ENCODE measurements at regions not wholly inside any gene's neighbourhood (a gene's known extent, or its start where the extent isn't known, plus 50 kb on each side); places are given as distances from the start of the nearest gene placed in this dataset.
"Not testable (repeated sequence)": the region's sequence is repeated elsewhere in the genome, so short reads cannot be mapped to it uniquely, and the experiment has no call there.

DNA sequence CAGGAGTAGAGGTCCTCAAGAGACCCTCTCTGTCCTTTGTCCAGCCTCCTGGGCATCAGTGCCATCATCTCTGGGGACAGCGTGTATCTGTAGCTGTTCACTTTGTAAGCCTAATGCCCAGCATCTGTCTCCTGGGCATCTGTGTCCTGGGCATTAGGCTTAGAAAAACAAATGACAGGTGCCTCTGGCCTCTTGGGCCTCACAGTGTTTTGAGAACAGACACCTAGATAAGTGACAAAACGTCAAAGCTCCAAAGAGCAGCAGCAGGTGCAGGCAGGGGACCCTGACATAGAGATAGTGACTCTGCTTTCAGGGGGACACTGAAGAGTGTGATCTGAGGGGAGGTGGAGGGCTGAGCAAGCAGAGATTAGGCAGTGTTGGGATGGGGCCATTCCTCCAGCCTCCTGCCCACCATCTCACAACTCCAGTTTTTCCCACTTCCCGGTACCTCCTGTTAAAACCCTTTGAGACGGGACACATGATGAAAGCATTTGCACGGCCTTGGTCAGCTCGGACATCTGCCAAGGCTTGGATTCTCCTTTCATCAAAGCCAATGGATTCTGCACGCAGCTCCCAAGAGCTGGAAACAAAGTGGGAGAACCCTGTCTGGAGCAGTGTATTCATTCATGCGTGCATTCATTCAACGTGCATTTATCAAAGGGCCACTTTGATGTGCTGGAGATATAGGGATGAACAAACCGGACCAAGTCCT, 55.5 kb upstream of the CD93 start:
- no peak overlapping the region for H3K9ac ChIP-seq (ENCODE audit: low read length)
- no peaks in the 10 kb centered on the region for H3K36me3 ChIP-seq (ENCODE audit: control insufficient read depth, insufficient read depth, low read length)
- no peak overlapping the region for H3K4me3 ChIP-seq (ENCODE audit: low read length)
- no peaks in the 10 kb centered on the region for H3K9me3 ChIP-seq (ENCODE audit: control insufficient read depth, low read length)
- no peaks in the 10 kb centered on the region for H3K27me3 ChIP-seq (ENCODE audit: control insufficient read depth, insufficient read depth, low read length)
- peaks cover 14% of the 10 kb centered on the region for H3K4me1 ChIP-seq (ENCODE audit: control insufficient read depth, insufficient read depth, low read length)

DNA sequence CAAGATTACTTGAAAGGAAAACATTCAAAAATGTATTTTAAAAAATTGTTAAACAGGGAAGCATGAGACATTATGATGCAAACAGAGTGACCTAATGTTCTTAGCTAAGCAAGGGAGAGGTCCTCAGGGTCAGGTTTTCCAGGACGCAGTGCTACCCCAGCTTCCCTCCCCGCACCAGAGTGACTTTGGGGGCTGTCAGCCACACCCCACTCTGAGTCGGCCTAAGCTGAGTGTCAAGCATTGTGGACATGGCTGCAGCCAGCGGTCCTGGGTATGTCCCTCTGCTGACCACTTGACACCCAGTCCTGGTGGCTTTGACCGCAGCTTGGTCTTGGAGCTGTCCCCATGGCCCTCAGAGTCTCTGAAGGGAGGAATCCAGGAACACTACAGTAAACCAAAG, 54.9 kb upstream of the CD93 start:
- Histone ChIP-seq H3K4me1 (ENCODE audit: control insufficient read depth, insufficient read depth, low read length) (peaks cover 14% of the 10 kb centered on the region), H3K27me3 (ENCODE audit: control insufficient read depth, insufficient read depth, low read length) (no peaks in the 10 kb centered on the region), H3K9ac (ENCODE audit: low read length) (no peak overlapping the region), H3K36me3 (ENCODE audit: control insufficient read depth, insufficient read depth, low read length) (no peaks in the 10 kb centered on the region), H3K9me3 (ENCODE audit: control insufficient read depth, low read length) (no peaks in the 10 kb centered on the region), H3K4me3 (ENCODE audit: low read length) (no peak overlapping the region)

DNA sequence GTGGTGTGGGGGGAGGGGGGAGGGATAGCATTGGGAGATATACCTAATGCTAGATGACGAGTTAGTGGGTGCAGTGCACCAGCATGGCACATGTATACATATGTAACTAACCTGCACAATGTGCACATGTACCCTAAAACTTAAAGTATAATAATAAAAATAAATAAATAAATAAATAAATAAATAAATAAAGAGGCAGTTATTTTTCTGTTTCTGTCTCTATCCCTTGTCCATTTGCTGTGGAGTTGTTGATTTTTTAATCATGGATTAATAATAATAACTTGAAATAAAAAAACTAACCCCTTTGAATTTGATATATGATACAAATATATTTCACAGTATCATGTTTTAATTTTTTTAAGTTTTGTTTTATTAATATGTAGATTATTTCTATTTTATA, 53.9 kb upstream of the CD93 start:
- H3K9ac ChIP-seq (ENCODE audit: low read length); H3K36me3 ChIP-seq (ENCODE audit: control insufficient read depth, insufficient read depth, low read length); H3K4me3 ChIP-seq (ENCODE audit: low read length); H3K27me3 ChIP-seq (ENCODE audit: control insufficient read depth, insufficient read depth, low read length); H3K9me3 ChIP-seq (ENCODE audit: control insufficient read depth, low read length): not testable (repeated sequence)
- peaks cover 14% of the 10 kb centered on the region for H3K4me1 ChIP-seq (ENCODE audit: control insufficient read depth, insufficient read depth, low read length)

DNA sequence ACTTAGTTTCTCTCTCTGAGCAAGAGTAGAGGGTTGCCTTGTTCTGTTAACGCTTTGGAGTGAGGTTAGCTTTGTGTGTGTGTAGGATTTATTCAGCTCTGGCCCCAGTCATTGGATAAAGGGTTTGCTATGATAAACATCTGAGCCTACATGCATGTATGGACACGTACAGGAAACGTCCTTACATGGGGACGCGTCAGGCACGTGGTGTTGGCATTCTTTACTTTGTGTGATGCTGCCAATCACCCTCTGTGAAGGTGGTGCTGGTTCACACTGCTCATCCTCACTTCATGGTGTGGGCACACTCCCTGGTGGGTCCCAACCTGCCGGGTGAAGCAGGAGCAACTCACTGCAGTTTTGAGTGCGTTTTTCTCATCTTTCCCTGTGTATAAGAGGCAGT, 53.4 kb upstream of the CD93 start:
- H3K4me3 ChIP-seq (ENCODE audit: low read length) = no peak overlapping the region
- no peaks in the 10 kb centered on the region for H3K36me3 ChIP-seq (ENCODE audit: control insufficient read depth, insufficient read depth, low read length)
- H3K4me1 ChIP-seq (ENCODE audit: control insufficient read depth, insufficient read depth, low read length) = peaks cover 14% of the 10 kb centered on the region
- no peaks in the 10 kb centered on the region for H3K9me3 ChIP-seq (ENCODE audit: control insufficient read depth, low read length)
- no peak overlapping the region for H3K9ac ChIP-seq (ENCODE audit: low read length)
- H3K27me3 ChIP-seq (ENCODE audit: control insufficient read depth, insufficient read depth, low read length) = no peaks in the 10 kb centered on the region

DNA sequence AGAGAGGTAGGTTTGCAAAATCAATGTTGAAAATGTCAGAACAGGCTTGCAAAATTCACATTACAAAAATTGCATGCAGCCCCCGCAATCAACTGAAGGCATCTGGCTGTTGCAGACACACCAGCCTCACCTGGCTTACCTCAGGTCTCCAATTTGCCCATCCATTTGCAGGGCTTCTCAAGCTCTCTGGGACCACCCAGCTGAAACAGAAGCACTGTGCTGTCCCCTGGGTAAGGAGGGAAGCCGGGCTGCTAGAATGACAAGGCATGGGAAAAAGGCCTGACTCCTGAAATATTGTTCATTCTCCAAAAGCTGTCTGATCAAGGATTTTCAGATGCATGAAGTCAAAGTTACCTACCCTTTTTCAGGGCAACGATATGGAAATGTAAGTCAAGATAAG, 52.6 kb upstream of the CD93 start:
- Histone ChIP-seq H3K9me3 (ENCODE audit: control insufficient read depth, low read length) (no peaks in the 10 kb centered on the region), H3K4me3 (ENCODE audit: low read length) (no peak overlapping the region), H3K27me3 (ENCODE audit: control insufficient read depth, insufficient read depth, low read length) (no peaks in the 10 kb centered on the region), H3K4me1 (ENCODE audit: control insufficient read depth, insufficient read depth, low read length) (peaks cover 14% of the 10 kb centered on the region), H3K36me3 (ENCODE audit: control insufficient read depth, insufficient read depth, low read length) (no peaks in the 10 kb centered on the region), H3K9ac (ENCODE audit: low read length) (no peak overlapping the region)

DNA sequence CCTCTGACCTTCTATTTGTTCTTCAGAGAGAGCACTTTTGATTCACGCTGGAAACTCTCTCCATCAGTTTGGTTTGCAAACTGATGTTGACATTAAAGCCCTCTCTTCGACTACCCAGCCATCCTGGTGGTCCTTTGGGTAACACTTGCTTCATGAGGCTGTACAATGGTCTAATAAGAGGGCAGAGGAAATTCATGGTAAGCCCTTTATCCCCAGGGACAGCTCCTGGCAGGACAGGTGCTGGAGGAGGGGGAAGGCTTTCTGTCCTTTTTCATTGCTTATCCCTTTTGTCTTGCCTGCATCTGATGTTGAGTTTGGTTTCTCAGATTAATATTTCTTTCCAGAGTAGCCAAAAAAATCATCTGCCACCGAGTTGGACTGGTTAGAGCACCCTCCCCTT, 52.1 kb upstream of the CD93 start:
- Histone ChIP-seq H3K27me3 (ENCODE audit: control insufficient read depth, insufficient read depth, low read length) (no peaks in the 10 kb centered on the region), H3K9ac (ENCODE audit: low read length) (no peak overlapping the region), H3K9me3 (ENCODE audit: control insufficient read depth, low read length) (no peaks in the 10 kb centered on the region), H3K36me3 (ENCODE audit: control insufficient read depth, insufficient read depth, low read length) (no peaks in the 10 kb centered on the region), H3K4me3 (ENCODE audit: low read length) (no peak overlapping the region), H3K4me1 (ENCODE audit: control insufficient read depth, insufficient read depth, low read length) (peaks cover 12% of the 10 kb centered on the region)

DNA sequence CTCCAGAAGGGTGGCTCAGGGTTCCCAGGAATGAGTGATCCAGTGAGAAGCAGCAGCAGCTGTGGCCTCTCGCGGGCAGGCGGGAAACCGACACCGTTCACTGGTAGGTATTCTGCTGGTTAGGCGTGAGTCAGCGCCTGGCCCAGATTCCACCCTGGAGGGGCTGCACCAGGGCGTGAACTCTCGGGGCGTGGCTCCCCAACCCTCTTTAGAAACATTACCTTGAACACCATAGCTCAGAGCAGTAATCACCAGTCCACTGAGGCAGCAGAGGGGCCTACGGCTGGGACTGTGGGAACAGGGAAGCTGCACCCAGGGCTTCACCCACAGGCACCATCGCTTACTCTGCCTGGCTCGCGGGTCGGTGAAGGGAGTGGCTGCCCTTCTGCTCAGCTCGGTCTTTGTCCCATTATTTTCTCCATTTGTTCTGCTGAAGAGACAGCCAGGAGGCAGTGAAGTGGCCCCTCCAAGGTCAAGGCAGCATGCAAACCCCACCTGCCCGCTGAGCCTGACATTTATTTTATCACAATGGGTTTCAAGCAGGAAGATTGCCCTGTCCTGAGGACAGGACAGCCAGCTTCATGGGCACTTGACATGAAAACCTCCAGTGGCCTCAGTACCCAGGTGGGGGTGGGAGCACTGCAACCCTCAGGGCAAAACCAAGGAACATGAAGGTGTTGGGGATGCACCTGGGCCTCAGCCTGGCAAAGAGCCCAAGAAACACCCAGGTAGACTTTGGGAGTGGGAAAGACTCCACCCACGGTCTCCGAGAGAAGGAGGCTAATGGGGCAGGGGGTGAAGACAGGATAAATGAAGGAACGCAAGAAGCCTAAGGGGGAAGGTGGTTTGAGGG, 51.0 kb upstream of the CD93 start:
- no peak overlapping the region for H3K9ac ChIP-seq (ENCODE audit: low read length)

DNA sequence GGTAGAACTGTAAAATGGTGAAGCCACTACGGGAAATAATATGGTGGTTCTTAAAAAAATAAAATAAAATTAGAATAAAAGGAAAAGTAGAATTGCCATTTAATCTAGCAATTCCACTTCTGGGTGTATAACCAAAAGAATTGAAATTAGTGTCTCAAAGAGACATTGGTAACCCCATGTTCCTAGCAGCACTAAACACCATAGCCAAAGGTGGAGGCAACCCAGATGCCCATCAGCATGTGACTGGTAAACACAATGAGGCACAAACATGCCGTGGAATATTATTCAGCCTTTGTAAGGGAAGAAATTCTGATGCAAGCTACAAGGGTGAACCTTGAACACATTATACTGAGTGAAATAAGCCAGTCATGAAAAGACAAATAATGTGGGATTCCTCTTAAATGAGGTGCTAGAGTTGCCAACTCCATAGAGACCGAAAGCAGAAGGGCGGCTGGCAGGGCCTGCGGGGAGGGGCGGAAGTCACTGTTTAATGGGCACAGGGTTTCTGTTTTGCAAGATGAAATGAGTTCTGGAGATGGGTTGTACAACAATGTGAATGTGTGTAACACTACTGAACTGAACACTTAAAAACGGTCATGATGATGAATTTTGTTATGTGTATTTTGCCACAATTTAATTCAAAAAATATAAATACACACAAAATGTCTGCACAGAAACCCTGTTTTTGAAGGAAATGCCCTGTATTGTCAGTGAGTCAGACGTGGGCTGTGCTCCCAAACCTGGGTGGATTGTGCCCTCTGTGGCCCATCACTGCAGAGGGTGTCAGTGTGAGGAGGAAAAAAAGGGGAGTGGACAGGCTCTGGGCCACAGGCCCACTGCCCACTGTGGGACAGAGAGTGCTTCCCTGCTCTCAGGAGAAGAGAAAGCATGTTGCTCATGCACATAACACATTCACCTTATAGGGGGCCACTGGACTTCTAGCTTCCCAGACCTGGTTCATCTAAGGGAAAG, 49.6 kb upstream of the CD93 start:
- no peaks in the 10 kb centered on the region for H3K4me1 ChIP-seq (ENCODE audit: control insufficient read depth, insufficient read depth, low read length)
- no peaks in the 10 kb centered on the region for H3K27me3 ChIP-seq (ENCODE audit: control insufficient read depth, insufficient read depth, low read length)
- no peak overlapping the region for H3K4me3 ChIP-seq (ENCODE audit: low read length)
- no peak overlapping the region for H3K9ac ChIP-seq (ENCODE audit: low read length)
- no peaks in the 10 kb centered on the region for H3K9me3 ChIP-seq (ENCODE audit: control insufficient read depth, low read length)
- no peaks in the 10 kb centered on the region for H3K36me3 ChIP-seq (ENCODE audit: control insufficient read depth, insufficient read depth, low read length)

More for the DNA sequence above, 51.0 kb upstream of the CD93 start:
- no peaks in the 10 kb centered on the region for H3K9me3 ChIP-seq (ENCODE audit: control insufficient read depth, low read length)
- no peaks in the 10 kb centered on the region for H3K36me3 ChIP-seq (ENCODE audit: control insufficient read depth, insufficient read depth, low read length)
- peaks cover 1% of the 10 kb centered on the region for H3K4me1 ChIP-seq (ENCODE audit: control insufficient read depth, insufficient read depth, low read length)
- H3K4me3 ChIP-seq (ENCODE audit: low read length) = no peak overlapping the region
- H3K27me3 ChIP-seq (ENCODE audit: control insufficient read depth, insufficient read depth, low read length) = no peaks in the 10 kb centered on the region

Measured in mucosa of stomach (tissue), 1 donor.